GM19099 (cell line): ENCODE measurements at regions not wholly inside any gene's neighbourhood (a gene's known extent, or its start where the extent isn't known, plus 50 kb on each side); places are given as distances from the start of the nearest gene placed in this dataset.

Experiments
- POLR2A ChIP-seq: IDR thresholded peaks from 3 replicates; pipeline ENCODE4 v1.6.1; 2011; ENCODE audit warnings: low read depth; ENCODE audit not compliant: insufficient read length; ENCODE audit errors: extremely low read depth

DNA sequence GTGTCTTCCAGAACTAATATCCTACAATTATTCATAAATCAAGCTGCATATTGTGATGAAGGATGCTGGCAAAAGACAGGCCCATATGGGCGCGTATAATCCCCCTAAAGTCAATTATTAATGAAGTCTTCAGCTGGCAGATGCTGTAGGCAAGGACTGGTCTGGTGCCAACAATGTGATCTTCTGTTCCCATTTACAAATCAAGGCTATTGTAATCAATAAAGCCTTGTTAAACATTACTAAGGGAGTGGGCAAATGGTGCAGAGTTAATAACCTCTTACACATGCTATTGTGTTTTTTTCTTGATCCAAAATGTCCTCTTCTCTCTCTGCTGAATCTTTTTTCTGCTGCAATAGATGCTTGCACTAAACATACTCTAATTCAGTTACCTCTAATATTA is 119.0 kb downstream of the ALDH8A1 start:
- TF ChIP-seq POLR2A, result no peak

DNA sequence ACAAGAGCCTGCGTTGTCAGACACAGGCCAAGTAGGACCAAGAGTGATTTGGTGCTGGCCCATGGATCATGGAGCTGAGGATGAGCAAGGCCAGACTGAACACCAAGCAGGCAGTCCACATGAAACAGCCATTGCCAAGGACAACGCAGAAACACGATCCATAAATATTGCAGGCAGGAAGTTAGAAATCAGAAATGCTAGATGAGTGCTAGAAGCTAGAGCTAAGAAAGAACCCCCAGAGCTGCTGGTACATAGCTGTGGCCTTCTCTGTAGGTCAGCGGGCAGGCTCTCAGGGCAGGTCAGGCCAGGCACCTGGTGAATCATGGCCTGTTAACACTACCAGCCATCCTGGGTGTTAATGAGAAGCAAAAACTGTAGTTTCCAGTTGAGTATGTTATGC is 119.7 kb downstream of the ALDH8A1 start:
- TF ChIP-seq POLR2A, result no peak

DNA sequence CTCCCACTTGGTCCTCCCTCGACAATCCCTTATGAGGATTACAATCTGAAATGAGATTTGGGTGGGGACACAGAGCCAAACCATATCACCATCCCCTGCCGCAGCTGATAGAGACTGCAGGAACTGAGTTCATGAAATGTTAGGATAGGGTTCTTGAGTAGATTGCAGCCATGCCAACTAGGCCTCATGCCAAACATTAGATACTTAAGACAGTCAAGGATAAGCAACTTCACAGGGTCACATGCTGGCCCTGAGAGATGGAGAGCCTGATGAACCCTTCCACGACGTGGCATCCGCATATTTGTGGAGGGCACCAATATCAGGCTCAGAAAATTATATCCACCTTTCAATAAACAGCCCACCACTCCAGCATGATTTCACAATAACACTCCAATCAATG is 121.3 kb downstream of the ALDH8A1 start:
- no peak for TF ChIP-seq POLR2A

DNA sequence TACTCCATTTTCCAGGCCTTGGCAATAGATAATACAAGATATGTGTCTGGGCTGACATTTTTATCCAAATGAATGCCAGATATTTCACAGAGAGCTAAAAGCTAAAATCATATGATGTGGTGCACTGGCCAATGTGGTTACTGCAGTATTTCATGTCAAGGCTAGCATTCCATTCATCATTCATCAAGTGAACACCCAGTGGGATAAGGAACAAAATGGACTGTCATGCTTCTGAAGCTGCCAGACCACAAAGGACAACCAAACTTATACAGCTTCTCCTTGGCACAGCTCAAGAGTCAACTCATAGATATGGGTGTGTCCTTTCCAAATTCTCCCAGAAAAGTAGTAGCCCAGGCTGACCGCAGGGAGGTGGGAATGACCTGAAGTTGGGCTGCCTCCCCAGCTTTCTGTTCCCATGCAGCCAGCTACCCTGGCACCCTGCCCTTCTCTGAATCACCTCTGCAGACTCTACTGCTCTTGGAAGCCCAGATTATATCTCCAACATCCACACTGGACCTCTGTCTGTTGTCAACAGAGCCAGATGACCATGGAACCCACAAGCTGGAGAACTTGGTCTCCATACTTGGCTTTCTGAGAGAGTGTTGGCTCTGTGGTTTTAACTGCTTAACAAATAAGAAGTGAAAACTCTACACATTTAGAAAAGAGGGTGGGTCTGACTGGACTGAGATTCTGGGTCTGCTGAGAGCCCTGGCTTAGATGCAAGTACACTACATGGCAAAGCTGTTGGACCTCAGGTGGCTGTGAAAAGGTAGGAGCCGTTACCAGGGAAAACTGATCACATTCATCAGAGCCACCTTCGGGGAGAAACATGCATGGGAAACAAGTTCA is 122.8 kb downstream of the ALDH8A1 start:
- TF ChIP-seq POLR2A, result no peak

DNA sequence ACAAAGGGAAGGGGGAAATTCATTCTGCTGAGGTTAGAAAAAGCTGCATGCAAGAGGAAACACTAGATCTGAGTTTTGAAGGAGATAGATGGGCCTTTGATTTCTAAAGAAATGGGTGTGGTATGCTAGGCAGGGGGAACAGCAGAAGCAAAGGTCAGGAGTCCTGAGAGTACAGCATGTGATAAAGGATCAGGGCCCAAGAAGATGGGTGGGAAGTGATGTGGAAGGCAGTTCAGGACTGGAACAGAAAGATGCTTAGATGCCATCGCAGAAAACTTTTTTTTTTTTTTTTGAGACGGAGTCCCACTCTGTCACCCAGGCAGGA is 126.2 kb downstream of the ALDH8A1 start:
- no peak for TF ChIP-seq POLR2A

DNA sequence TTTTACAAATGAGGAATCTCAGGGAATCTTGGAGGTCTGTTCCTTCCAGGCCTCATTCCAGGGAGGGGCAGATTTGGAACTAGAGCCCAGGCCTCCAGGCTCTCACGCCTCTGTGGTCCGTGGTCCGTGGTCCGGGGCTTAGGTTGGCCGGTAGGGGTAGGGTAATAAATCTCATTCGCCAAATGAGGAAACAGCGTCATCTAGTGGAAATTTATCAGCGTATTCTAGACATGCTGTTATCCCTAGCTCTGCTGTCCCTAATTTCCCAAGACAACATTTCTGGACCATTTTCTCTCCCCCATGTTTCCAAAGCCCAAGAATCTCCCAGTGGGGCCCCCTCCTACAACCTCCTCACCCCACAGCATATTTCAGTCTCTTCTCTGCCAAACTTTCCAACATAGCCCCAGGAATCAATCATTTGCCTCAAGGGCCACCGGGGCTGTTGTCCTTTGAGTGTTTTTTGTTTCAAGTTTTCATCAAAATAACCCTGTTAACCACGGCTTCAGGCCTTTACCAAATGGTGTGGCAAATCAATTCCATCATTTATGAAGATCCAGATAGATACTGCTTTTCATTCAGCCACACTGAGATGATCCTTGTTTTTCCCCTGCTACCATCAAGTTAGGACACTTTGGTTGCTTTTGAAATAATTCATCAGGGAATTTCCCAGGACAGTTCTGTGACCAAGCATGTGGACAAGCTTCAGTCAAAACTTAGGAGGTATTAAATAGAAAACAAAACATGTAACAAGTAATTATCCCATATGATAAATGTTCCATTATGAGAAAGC is 126.8 kb downstream of the ALDH8A1 start:
- no peak for TF ChIP-seq POLR2A

DNA sequence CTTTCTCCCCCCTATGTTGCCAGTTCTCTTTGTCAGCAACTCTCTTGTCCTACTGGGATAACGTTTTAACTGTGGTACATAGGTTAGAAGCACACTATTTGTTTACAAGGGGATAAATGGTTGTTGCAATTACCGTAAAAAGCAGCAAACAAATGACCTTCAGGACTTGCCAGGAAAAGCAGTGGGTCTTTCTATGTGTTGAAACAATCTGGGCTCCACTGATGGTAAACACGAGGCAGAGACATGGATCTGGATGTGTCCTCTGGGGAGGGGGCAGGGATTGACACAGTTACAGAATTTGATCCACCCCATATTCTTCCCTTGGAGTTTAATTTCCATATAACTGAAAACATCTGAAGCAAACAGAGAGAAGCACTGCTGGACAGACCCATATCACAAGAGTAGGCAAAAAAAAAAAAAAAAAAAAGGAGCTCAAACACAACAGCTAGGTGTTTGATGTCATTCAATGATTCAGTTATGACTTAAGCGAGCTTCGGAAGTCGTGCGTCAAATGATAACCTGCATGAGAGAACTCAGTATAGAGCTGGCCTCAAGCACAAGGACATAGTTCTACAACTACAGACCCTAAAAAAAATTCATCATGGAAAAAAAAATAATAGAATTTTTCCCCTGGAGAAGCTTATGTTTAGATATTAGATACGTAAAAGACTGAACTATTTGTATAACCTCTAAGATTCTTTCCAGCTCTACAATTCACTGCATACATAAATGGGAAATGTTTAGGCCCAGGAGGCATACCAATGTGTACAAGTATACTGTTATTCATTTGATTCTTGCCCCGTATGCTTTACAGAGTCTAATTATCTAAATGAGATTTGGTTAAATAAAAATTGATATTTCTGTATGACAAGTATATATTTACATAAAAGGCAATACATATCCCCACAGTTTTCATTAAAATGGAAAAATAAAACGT is 127.7 kb downstream of the ALDH8A1 start:
- TF ChIP-seq POLR2A, result no peak

DNA sequence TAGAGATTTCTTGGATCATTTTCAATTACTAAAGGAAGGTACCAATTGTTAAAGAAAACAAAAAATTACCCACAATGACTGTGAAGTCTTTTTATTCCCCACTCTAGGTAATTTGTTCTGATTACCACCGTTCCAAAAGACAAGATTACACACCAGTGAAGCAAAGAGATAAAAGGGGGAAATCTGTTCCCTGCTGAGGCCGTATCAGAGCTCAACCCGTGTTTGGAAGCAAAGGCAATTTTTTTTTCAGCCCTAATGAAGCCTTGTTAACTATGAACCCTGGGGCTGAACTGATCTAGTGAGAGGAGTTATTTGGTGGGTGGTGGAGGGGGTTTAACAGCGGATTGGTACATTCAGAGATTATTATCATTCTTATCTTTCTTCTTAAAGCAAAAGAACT is 128.5 kb downstream of the ALDH8A1 start:
- TF ChIP-seq POLR2A, result no peak

DNA sequence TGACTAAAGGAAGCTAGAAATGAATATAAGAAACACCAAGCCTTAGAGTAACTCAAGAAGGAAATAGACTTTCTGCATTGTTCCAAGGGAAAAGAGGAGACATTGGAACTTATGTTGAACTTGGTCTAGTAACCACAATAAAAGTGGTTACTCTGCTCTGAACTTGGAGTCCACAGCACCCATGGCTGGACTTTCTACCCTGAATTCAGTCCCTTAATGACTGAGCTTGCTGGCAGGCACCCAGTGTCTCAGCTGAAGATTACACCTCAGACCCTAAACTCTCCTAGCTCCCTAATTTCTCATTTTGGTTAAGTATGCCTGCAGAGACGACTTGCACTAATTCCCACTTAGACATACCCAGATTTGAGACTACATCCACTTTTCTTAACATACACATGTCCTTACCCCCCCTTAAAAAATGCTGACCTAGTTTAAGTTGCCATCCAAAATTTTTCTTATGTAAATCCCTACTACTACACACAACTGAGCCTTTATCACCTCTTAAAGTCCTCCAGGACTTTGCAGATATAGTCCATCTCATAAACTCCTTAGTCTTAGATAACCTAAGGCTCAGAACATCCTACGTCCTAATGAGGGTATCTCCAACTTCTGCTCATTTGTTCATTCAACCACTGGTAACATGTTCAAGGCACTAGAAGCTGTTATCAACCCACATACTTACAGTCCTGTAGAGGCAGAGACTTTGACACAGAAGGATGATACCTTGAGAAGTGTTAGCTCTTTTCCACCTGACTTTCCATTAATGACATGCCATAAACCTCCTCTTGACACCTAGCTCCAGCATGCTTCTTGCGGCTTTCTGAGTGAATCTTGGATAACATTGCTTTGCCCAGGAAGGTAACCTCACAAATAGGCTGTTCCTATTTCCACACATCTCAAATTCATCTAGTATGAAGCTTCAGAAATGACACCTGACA is 129.8 kb downstream of the ALDH8A1 start:
- TF ChIP-seq POLR2A, result no peak

DNA sequence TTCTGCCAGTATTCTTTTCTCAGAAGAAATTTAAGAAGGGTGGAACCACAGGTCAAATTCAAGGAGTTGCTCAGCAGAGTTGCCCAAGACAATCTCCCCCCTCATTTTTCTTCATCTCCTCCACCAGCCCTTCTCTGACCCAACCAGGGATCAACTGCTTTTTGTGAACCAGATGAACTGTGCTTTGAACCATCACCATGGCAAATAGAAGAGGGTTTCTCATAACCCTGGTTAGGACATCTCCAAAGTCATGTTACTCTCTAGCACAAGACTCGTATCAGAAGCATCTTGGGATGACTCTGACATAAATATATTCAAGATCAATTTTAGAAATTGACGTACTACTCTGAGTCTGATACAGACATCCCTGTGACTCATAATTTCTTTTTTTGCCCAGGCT is 130.7 kb downstream of the ALDH8A1 start:
- TF ChIP-seq POLR2A, result no peak

DNA sequence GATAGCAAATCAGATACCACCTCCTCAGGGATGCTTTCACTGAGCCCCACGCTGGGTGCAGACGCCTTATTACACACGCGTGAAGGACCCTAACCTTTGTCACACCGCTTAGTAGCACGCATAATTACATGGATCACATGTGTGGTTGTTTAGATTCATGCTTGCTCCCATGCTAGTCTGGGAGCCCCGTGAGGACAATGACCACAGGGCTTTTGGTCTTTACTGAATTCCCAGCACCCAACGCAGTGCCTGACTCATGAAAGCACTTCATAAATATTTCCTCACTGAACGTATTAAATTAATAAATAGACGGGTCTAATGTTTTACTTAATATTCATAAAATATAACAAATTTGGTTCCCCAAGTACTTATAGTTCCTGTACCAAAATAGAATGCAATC is 132.5 kb downstream of the ALDH8A1 start:
- TF ChIP-seq POLR2A, result no peak

DNA sequence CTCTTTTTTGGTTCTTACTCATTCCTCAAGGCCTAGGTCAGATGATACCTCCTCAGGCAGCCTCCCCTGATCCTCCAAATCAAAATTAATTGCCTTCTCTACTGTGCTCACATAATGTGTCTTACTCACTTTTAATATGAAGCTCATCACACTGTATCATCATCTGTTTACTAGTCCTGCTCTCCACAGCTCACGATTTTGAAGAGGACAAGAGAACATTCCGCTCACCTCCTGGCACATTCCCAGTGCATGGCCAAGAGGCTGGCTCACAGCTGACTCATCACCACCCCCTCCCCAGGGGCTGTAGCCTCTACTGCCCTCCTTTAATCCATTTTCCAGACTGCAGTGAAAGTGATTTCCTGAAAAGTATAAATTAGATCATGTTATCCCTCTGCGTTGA is 133.1 kb downstream of the ALDH8A1 start:
- TF ChIP-seq POLR2A, result no peak

DNA sequence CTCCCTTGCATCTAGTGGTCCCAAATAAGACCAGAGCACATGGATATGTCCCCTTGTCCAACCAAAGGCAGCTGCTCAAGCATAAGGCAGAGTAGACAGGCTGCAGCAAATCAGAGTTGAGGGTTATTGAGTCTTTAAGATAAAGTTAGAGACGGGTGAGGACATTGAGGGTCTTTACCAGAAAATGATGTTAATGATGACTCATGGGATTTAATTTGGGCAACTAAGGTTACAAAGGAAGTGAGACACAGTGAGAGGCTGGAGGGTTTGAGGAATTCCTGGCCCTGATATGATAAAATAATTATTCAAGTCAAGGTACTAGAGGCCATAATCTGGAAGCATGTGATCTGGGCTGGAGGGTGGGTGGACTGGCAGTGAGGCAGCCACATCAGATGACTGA is 133.6 kb downstream of the ALDH8A1 start:
- TF ChIP-seq POLR2A, result no peak

DNA sequence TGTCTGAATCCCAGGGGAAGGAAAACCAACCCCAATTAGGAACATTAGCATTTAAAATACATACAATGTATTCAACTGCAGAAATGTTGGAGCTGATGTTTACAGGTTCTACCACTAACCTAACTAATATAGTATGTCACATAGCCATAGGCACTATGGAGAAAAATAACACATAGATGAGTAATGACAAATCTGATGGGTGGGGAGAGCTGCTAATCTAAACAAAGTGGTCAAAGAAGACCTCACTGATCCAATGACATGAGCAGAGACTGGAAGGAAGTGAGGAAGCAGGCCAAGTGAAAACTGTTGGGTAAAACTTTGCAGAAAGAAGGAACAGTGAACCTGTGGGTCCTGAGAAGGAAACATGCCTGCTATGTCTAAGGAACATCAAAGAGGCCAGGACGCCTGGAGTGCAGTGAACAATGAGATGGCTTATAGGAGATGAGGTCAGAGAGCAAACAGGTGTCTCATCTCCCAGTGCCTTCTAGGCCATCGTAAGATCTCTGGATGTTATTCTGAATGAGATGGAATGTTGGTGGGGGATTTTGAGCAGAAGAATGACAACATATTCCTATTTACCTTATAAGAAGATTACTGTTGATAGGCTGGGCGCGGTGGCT is 135.7 kb downstream of the ALDH8A1 start:
- no peak for TF ChIP-seq POLR2A

DNA sequence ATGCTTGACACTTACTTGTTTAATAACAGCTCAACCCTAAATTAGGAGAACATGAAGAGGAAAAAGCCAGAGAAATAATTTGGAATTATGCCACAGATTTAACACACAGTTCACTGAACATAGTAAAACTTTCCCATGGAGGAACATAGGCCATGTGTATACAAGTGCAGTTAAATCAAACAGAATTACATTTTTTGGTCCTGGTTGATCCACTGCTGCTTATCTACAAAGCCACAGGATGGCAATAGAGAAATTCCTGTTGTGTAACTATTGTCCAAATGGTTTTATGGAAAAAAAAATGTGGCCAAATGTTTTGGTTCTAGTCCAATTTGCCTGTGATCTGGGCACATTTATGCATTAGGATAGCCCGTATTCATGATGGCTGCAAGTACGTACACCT is 136.8 kb downstream of the ALDH8A1 start:
- TF ChIP-seq POLR2A, result no peak

DNA sequence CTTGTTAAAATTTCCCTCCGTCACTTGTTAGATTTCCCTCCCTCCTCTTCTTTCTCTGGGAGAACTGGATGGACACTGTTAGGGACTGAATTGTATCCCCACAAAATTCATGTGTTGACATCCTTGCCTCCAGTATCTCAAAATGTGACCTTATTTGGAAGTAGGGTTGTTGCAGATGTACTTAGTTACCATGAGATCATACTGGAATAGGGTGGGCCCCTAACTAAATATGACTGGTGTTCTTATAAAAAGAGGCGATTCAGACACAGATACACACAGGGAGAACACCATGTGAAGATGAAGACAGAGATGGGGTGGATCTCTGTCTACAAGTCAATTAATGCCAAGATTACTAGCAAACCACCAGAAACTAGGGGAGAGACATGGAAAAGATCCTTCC is 139.5 kb downstream of the ALDH8A1 start:
- TF ChIP-seq POLR2A, result no peak
